GM12872 (cell line): ENCODE measurements at regions not wholly inside any gene's neighbourhood (a gene's known extent, or its start where the extent isn't known, plus 50 kb on each side); places are given as distances from the start of the nearest gene placed in this dataset.
A peak's percentile ranks its signal among the peaks of the same experiment; 100 is the strongest.

ENCODE experiments used
- TF ChIP-seq, protein P1 (sequence below): IDR thresholded peaks from 3 replicates; pipeline ENCODE4 v1.5.1; 2011; ENCODE audit warnings: low read depth, mild to moderate bottlenecking, low read length, moderate library complexity; ENCODE audit not compliant: insufficient read depth

DNA sequence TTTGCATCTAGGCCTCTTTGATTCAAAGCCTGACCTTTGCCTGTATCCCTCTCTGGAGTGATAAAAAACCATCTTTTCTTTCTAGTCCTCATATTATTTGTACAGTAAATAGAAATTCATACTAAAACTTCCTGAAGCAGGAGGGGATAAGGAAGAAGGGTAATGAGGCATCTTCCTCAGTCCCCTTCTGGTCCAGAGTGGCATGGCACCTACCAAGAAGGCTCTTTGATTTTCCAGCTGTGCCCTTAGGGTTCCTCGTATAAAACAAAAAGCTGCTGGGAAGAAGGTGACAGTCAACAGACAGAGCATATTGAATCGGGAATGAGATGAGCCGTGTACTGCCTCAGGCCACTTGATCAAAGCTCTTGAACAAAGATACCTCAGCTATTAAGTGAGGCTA is 71.9 kb upstream of the SPDL1 start:
- TF ChIP-seq, protein P1, sequence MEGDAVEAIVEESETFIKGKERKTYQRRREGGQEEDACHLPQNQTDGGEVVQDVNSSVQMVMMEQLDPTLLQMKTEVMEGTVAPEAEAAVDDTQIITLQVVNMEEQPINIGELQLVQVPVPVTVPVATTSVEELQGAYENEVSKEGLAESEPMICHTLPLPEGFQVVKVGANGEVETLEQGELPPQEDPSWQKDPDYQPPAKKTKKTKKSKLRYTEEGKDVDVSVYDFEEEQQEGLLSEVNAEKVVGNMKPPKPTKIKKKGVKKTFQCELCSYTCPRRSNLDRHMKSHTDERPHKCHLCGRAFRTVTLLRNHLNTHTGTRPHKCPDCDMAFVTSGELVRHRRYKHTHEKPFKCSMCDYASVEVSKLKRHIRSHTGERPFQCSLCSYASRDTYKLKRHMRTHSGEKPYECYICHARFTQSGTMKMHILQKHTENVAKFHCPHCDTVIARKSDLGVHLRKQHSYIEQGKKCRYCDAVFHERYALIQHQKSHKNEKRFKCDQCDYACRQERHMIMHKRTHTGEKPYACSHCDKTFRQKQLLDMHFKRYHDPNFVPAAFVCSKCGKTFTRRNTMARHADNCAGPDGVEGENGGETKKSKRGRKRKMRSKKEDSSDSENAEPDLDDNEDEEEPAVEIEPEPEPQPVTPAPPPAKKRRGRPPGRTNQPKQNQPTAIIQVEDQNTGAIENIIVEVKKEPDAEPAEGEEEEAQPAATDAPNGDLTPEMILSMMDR, result 0 out of 3 replicates have a peak, but pooled peaks have one; percentile 11

- TF ChIP-seq, protein P1, result no peak
These were observed 76.5 kb upstream of the SPDL1 start for GRCh38 chr5:169507051-169507450.

GRCh38 chr5:169503886-169504285 is 79.7 kb upstream of the SPDL1 start:
- TF ChIP-seq, protein P1, result no peak

- TF ChIP-seq, protein P1, result no peak
These were observed 83.5 kb upstream of the SPDL1 start for GRCh38 chr5:169499990-169500505.

DNA sequence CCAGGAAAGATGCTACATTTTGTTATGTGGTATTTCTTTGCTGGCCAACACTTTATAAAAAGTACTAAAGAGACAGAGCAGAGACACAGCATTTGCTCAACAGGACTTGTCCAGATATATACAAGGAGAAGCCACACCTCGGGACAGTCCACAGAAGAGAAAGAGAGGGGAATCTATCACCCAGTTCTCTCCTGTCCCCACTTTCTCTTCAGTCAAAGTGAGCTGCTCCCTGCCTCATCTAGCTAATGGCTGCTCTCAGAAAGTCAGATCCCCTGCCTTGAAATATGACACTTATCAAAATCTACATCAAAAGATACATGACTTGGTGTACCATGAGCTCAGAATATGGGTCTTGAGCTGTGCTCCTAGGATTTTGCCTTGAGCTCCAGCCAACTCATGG is 86.7 kb upstream of the SPDL1 start:
- TF ChIP-seq, protein P1, result no peak

GRCh38 chr5:169494941-169495548 is 88.5 kb upstream of the SPDL1 start:
- TF ChIP-seq, protein P1, result no peak

DNA sequence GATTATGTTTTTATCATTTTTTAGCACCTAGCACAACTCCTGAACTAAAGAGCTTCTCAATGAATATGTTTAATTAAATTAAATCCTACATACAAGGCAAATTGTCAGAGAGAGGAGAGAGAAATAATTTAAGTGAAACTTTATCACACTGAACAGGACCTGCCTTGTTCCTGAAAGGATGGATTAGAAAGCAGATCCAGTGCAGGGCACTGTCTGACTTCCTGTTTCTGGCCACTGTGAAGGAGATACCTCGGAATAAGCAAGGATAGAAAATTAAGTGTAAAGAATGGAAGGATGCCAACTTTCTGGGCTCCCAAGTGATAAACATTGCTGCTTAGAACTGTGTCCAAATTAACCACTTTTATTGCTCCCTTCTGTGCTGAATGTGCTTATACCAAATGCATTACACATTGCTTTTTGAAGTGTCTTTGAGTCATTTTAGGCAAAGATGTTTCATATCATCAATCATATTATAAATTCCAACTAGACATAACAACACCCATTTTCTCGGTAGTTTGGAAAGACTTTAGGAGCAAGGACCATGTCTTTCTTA is 89.1 kb upstream of the SPDL1 start:
- TF ChIP-seq, protein P1, result no peak
